Effector memory CD8-positive, alpha-beta T cell (primary cell): ENCODE measurements at regions not wholly inside any gene's neighbourhood (a gene's known extent, or its start where the extent isn't known, plus 50 kb on each side); places are given as distances from the start of the nearest gene placed in this dataset.
A peak's percentile ranks its signal among the peaks of the same experiment; 100 is the strongest.

Source experiments
- ATAC-seq: fragments of 150-1000 bp; cut with Tn5 transposase; replicated peaks from 2 replicates; pipeline ENCODE4 v1.10.0; 2021; ENCODE audit warnings: mild to moderate bottlenecking, moderate library complexity
- DNase-seq, 3 experiments: peaks; one replicate each; pipeline ENCODE4 v3.0.0; 2021
- H3K27ac Mint-ChIP-seq, 2 donors: one replicate each; pipeline ENCODE4 v1.8.0; 2022; ENCODE audit warnings: mild to moderate bottlenecking in 2 of 2, mixed read lengths in 2 of 2, moderate library complexity in 2 of 2
- H3K27me3 Mint-ChIP-seq, 2 donors: one replicate each; pipeline ENCODE4 v1.8.0; 2022; ENCODE audit warnings: mixed read lengths in 2 of 2
- H3K36me3 Mint-ChIP-seq: one replicate; pipeline ENCODE4 v1.8.0; 2022; ENCODE audit warnings: mild to moderate bottlenecking, moderate library complexity, mixed read lengths; ENCODE audit not compliant: insufficient read depth
- H3K4me1 Mint-ChIP-seq, 2 donors: one replicate each; pipeline ENCODE4 v1.8.0; 2022; ENCODE audit warnings: low read depth in 2 of 2, mixed read lengths in 2 of 2
- H3K4me3 Mint-ChIP-seq, 2 donors: one replicate each; pipeline ENCODE4 v1.8.0; 2022; ENCODE audit warnings: mild to moderate bottlenecking in 2 of 2, mixed read lengths in 2 of 2, moderate library complexity in 2 of 2
- H3K9me3 Mint-ChIP-seq, 2 donors: one replicate each; pipeline ENCODE4 v1.8.0; 2022; ENCODE audit warnings: mixed read lengths in 2 of 2

GRCh38 chr5:77948476-77948875 is 172.3 kb upstream of the TBCA start:
- H3K4me1 Mint-ChIP-seq: no peaks in the 10 kb centered on the region
- DNase-seq: no peak
- H3K36me3 Mint-ChIP-seq: no peaks in the 10 kb centered on the region
- no peak overlapping the region for H3K27ac Mint-ChIP-seq
- peaks cover 9 to 20% of the 10 kb centered on the region in 2 donors for H3K27me3 Mint-ChIP-seq
- no peak overlapping the region for H3K4me3 Mint-ChIP-seq
- ATAC-seq: no peak
- no peaks in the 10 kb centered on the region for H3K9me3 Mint-ChIP-seq

- no peaks in the 10 kb centered on the region for H3K9me3 Mint-ChIP-seq
- no peaks in the 10 kb centered on the region for H3K36me3 Mint-ChIP-seq
- no peak overlapping the region for H3K4me3 Mint-ChIP-seq
- H3K27me3 Mint-ChIP-seq: peaks cover 16 to 25% of the 10 kb centered on the region in 2 donors
- H3K4me1 Mint-ChIP-seq: no peaks in the 10 kb centered on the region
- no peak for DNase-seq
- ATAC-seq: no peak
- H3K27ac Mint-ChIP-seq: no peak overlapping the region
These were observed 170.9 kb upstream of the TBCA start for GRCh38 chr5:77947041-77947428.

- Mint-ChIP-seq H3K27ac (no peak overlapping the region), H3K9me3 (no peaks in the 10 kb centered on the region), H3K4me3 (no peak overlapping the region), H3K27me3 (peaks cover 21 to 30% of the 10 kb centered on the region in 2 donors), H3K4me1 (no peaks in the 10 kb centered on the region), H3K36me3 (no peaks in the 10 kb centered on the region)
- ATAC-seq: no peak
- no peak for DNase-seq
These were observed 170.4 kb upstream of the TBCA start for GRCh38 chr5:77946381-77947040.

- no peak for ATAC-seq
- DNase-seq: no peak
- Mint-ChIP-seq H3K9me3 (no peaks in the 10 kb centered on the region), H3K4me3 (no peak overlapping the region), H3K36me3 (no peaks in the 10 kb centered on the region), H3K27ac (no peak overlapping the region), H3K27me3 (peaks cover 27 to 35% of the 10 kb centered on the region in 2 donors), H3K4me1 (no peaks in the 10 kb centered on the region)
These were observed 169.7 kb upstream of the TBCA start for GRCh38 chr5:77945874-77946273.

- Mint-ChIP-seq H3K36me3 (no peaks in the 10 kb centered on the region), H3K9me3 (no peaks in the 10 kb centered on the region), H3K27me3 (peaks cover 38 to 45% of the 10 kb centered on the region in 2 donors), H3K27ac (no peak overlapping the region), H3K4me1 (no peaks in the 10 kb centered on the region), H3K4me3 (no peak overlapping the region)
- ATAC-seq (no peak), DNase-seq (no peak)
These were observed 168.7 kb upstream of the TBCA start for GRCh38 chr5:77944757-77945340.

- Mint-ChIP-seq H3K9me3 (no peaks in the 10 kb centered on the region), H3K27me3 (peaks cover 32 to 41% of the 10 kb centered on the region in 2 donors), H3K36me3 (no peaks in the 10 kb centered on the region), H3K4me1 (no peaks in the 10 kb centered on the region), H3K27ac (no peak overlapping the region), H3K4me3 (no peak overlapping the region)
- ATAC-seq (no peak), DNase-seq (no peak)
These were observed 167.7 kb upstream of the TBCA start for GRCh38 chr5:77943851-77944250.

- Mint-ChIP-seq H3K36me3 (no peaks in the 10 kb centered on the region), H3K27me3 (peaks cover 41 to 49% of the 10 kb centered on the region in 2 donors), H3K4me3 (no peak overlapping the region), H3K9me3 (no peaks in the 10 kb centered on the region), H3K4me1 (no peaks in the 10 kb centered on the region), H3K27ac (no peak overlapping the region)
- DNase-seq (no peak), ATAC-seq (no peak)
These were observed 166.6 kb upstream of the TBCA start for GRCh38 chr5:77942578-77943239.

GRCh38 chr5:77937015-77937908 is 161.1 kb upstream of the TBCA start:
- DNase-seq: no peak
- no peak for ATAC-seq
- Mint-ChIP-seq H3K4me1 (peaks cover 0 to 2% of the 10 kb centered on the region in 2 donors), H3K27me3 (peaks cover 55 to 59% of the 10 kb centered on the region in 2 donors), H3K4me3 (no peak overlapping the region), H3K9me3 (peaks cover 4 to 7% of the 10 kb centered on the region in 2 donors), H3K27ac (no peak overlapping the region), H3K36me3 (no peaks in the 10 kb centered on the region)

GRCh38 chr5:77936365-77936693 is 160.2 kb upstream of the TBCA start:
- Mint-ChIP-seq H3K27me3 (peaks cover 49% of the 10 kb centered on the region in 2 donors), H3K36me3 (no peaks in the 10 kb centered on the region), H3K4me1 (peaks cover 0 to 2% of the 10 kb centered on the region in 2 donors), H3K27ac (no peak overlapping the region), H3K4me3 (no peak overlapping the region), H3K9me3 (peaks cover 4 to 7% of the 10 kb centered on the region in 2 donors)
- no peak for ATAC-seq
- DNase-seq: no peak

GRCh38 chr5:77935506-77936364 is 159.6 kb upstream of the TBCA start:
- Mint-ChIP-seq H3K9me3 (peaks cover 4 to 7% of the 10 kb centered on the region in 2 donors), H3K27ac (no peak overlapping the region), H3K27me3 (peaks cover 44 to 45% of the 10 kb centered on the region in 2 donors), H3K4me1 (peaks cover 0 to 2% of the 10 kb centered on the region in 2 donors), H3K4me3 (no peak overlapping the region), H3K36me3 (no peaks in the 10 kb centered on the region)
- DNase-seq (no peak), ATAC-seq (peak; percentile 53)

- DNase-seq (no peak), ATAC-seq (no peak)
- Mint-ChIP-seq H3K4me3 (no peak overlapping the region), H3K27me3 (peaks cover 39 to 52% of the 10 kb centered on the region in 2 donors), H3K9me3 (peaks cover 3 to 4% of the 10 kb centered on the region in 2 donors), H3K27ac (no peak overlapping the region), H3K36me3 (no peaks in the 10 kb centered on the region), H3K4me1 (no peaks in the 10 kb centered on the region)
These were observed 152.7 kb upstream of the TBCA start for GRCh38 chr5:77928776-77929300.

GRCh38 chr5:77926337-77926736 is 150.2 kb upstream of the TBCA start:
- Mint-ChIP-seq H3K9me3 (no peaks in the 10 kb centered on the region), H3K27ac (no peak overlapping the region), H3K27me3 (peaks cover 30 to 44% of the 10 kb centered on the region in 2 donors), H3K36me3 (no peaks in the 10 kb centered on the region), H3K4me1 (no peaks in the 10 kb centered on the region), H3K4me3 (no peak overlapping the region)
- no peak for ATAC-seq
- no peak for DNase-seq
